GM18502 (cell line): ENCODE measurements at regions not wholly inside any gene's neighbourhood (a gene's known extent, or its start where the extent isn't known, plus 50 kb on each side); places are given as distances from the start of the nearest gene placed in this dataset.

Experiments
- ATAC-seq: cut with Tn5 transposase; IDR thresholded peaks from one replicate; pipeline ENCODE4 v1.9.1; 2021; ENCODE audit warnings: mild to moderate bottlenecking; ENCODE audit not compliant: unreplicated experiment, poor library complexity

- no peak for ATAC-seq
Measured at GRCh38 chr10:3016016-3016415, 51.3 kb upstream of the PFKP start.

GRCh38 chr10:3014968-3015367 lies 52.4 kb upstream of the PFKP start:
- ATAC-seq: no peak

- no peak for ATAC-seq
Measured at GRCh38 chr10:3012223-3012622, 55.1 kb upstream of the PFKP start.

GRCh38 chr10:3010816-3011460 lies 56.4 kb upstream of the PFKP start:
- ATAC-seq: no peak

- no peak for ATAC-seq
Measured at GRCh38 chr10:3010334-3010733, 57.0 kb upstream of the PFKP start.

GRCh38 chr10:3009341-3009740 lies 58.0 kb upstream of the PFKP start:
- no peak for ATAC-seq

- ATAC-seq: no peak
Measured at GRCh38 chr10:3008518-3009195, 58.7 kb upstream of the PFKP start.

- ATAC-seq: no peak
Measured at GRCh38 chr10:3006607-3007006, 60.7 kb upstream of the PFKP start.

- no peak for ATAC-seq
Measured at GRCh38 chr10:3006093-3006492, 61.3 kb upstream of the PFKP start.

- no peak for ATAC-seq
Measured at GRCh38 chr10:3002304-3002703, 65.0 kb upstream of the PFKP start.

- no peak for ATAC-seq
Measured at GRCh38 chr10:3000048-3000447, 67.3 kb upstream of the PFKP start.

GRCh38 chr10:2994221-2994961 lies 73.0 kb upstream of the PFKP start:
- ATAC-seq: no peak

GRCh38 chr10:2993636-2994035 lies 73.7 kb upstream of the PFKP start:
- no peak for ATAC-seq

- ATAC-seq: no peak
Measured at GRCh38 chr10:2992401-2993198, 74.7 kb upstream of the PFKP start.

GRCh38 chr10:2990764-2991163 lies 76.6 kb upstream of the PFKP start:
- ATAC-seq: no peak

GRCh38 chr10:2989292-2989947 lies 77.9 kb upstream of the PFKP start:
- ATAC-seq: no peak

- ATAC-seq: no peak
Measured at GRCh38 chr10:2987185-2987768, 80.1 kb upstream of the PFKP start.

- no peak for ATAC-seq
Measured at GRCh38 chr10:2986391-2986801, 81.0 kb upstream of the PFKP start.

GRCh38 chr10:2985729-2986232 lies 81.6 kb upstream of the PFKP start:
- ATAC-seq: no peak

GRCh38 chr10:2984682-2985081 lies 82.7 kb upstream of the PFKP start:
- no peak for ATAC-seq
